Gastroesophageal sphincter (tissue), 3 donors: ENCODE measurements at regions not wholly inside any gene's neighbourhood (a gene's known extent, or its start where the extent isn't known, plus 50 kb on each side); places are given as distances from the start of the nearest gene placed in this dataset.

Experiments used
- CTCF ChIP-seq, 4 experiments: fragments of 200-600 bp in 2 of 4; fragments of 450-650 bp in 2 of 4; sonication (generic) in 1 of 4; IDR thresholded peaks; one replicate each; pipeline ENCODE4 v1.5.1; 2017 to 2019; ENCODE audit warnings: antibody characterized with exemption in 4 of 4, mild to moderate bottlenecking in 2 of 4, moderate library complexity in 2 of 4
- EP300 ChIP-seq: sonication (generic); formaldehyde crosslinking; IDR thresholded peaks from one replicate; pipeline ENCODE4 v1.6.1; 2017; ENCODE audit warnings: antibody characterized with exemption, mild to moderate bottlenecking
- POLR2A ChIP-seq, 2 donors: fragments of 450-650 bp; IDR thresholded peaks; one replicate each; pipeline ENCODE4 v1.6.1; 2017; ENCODE audit warnings: antibody characterized with exemption in 2 of 2, mild to moderate bottlenecking in 2 of 2, moderate library complexity in 1 of 2
- POLR2AphosphoS5 ChIP-seq: sonication (generic); formaldehyde crosslinking; IDR thresholded peaks from one replicate; pipeline ENCODE4 v1.6.1; 2017; ENCODE audit warnings: antibody characterized with exemption

- no peak for TF ChIP-seq CTCF (IDR thresholded peaks at IDR 0.05)
- no peak for TF ChIP-seq POLR2A (IDR thresholded peaks at IDR 0.05)
- TF ChIP-seq EP300 = no peak
- TF ChIP-seq POLR2AphosphoS5 = no peak
Measured at GRCh38 chr1:14507262-14507661, 91.2 kb upstream of the KAZN start.
